ENCODE measurements at regions not wholly inside any gene's neighbourhood (a gene's known extent, or its start where the extent isn't known, plus 50 kb on each side); places are given as distances from the start of the nearest gene placed in this dataset.

DNA sequence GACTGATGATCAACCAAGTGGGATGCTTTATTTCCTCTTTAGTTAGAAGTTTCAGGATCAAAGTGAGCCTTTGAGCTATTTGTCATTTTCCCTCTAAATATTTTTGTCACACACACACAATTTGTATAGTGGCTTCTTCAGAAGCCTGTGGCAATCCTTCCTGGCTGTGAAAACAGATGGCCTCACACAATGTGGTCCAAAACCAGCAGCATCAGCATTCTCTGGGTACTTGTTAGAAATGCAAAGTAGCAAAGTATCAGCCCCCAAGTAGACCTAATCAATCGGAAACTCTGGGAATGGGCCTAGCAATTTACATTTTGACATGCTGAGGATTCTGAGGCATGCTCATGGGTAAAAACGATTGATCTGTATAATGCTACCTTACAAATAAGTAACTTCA is 115.9 kb downstream of the PAX1 start:
- TF ChIP-seq, protein P1, sequence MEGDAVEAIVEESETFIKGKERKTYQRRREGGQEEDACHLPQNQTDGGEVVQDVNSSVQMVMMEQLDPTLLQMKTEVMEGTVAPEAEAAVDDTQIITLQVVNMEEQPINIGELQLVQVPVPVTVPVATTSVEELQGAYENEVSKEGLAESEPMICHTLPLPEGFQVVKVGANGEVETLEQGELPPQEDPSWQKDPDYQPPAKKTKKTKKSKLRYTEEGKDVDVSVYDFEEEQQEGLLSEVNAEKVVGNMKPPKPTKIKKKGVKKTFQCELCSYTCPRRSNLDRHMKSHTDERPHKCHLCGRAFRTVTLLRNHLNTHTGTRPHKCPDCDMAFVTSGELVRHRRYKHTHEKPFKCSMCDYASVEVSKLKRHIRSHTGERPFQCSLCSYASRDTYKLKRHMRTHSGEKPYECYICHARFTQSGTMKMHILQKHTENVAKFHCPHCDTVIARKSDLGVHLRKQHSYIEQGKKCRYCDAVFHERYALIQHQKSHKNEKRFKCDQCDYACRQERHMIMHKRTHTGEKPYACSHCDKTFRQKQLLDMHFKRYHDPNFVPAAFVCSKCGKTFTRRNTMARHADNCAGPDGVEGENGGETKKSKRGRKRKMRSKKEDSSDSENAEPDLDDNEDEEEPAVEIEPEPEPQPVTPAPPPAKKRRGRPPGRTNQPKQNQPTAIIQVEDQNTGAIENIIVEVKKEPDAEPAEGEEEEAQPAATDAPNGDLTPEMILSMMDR (IDR thresholded peaks at IDR 0.05; ENCODE audit: insufficient read depth, low read length), result no peak
- no peak for TF ChIP-seq SPI1 (IDR thresholded peaks at IDR 0.05; ENCODE audit: borderline replicate concordance, low read depth)
- TF ChIP-seq, protein P2, sequence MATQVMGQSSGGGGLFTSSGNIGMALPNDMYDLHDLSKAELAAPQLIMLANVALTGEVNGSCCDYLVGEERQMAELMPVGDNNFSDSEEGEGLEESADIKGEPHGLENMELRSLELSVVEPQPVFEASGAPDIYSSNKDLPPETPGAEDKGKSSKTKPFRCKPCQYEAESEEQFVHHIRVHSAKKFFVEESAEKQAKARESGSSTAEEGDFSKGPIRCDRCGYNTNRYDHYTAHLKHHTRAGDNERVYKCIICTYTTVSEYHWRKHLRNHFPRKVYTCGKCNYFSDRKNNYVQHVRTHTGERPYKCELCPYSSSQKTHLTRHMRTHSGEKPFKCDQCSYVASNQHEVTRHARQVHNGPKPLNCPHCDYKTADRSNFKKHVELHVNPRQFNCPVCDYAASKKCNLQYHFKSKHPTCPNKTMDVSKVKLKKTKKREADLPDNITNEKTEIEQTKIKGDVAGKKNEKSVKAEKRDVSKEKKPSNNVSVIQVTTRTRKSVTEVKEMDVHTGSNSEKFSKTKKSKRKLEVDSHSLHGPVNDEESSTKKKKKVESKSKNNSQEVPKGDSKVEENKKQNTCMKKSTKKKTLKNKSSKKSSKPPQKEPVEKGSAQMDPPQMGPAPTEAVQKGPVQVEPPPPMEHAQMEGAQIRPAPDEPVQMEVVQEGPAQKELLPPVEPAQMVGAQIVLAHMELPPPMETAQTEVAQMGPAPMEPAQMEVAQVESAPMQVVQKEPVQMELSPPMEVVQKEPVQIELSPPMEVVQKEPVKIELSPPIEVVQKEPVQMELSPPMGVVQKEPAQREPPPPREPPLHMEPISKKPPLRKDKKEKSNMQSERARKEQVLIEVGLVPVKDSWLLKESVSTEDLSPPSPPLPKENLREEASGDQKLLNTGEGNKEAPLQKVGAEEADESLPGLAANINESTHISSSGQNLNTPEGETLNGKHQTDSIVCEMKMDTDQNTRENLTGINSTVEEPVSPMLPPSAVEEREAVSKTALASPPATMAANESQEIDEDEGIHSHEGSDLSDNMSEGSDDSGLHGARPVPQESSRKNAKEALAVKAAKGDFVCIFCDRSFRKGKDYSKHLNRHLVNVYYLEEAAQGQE (IDR thresholded peaks at IDR 0.05; ENCODE audit: insufficient replicate concordance, low read depth), result no peak
- DNase-seq (ENCODE audit: low read depth in 1 of 2, low spot score in 1 of 2), result no peak
- H3K4me3 ChIP-seq (replicated peaks; ENCODE audit: insufficient read depth, low read length), result no peak overlapping the region
- H3K27ac ChIP-seq (replicated peaks), result no peak overlapping the region
- H3K27me3 ChIP-seq (ENCODE audit: insufficient read depth, poor library complexity, severe bottlenecking), result no peaks in the 10 kb centered on the region

DNA sequence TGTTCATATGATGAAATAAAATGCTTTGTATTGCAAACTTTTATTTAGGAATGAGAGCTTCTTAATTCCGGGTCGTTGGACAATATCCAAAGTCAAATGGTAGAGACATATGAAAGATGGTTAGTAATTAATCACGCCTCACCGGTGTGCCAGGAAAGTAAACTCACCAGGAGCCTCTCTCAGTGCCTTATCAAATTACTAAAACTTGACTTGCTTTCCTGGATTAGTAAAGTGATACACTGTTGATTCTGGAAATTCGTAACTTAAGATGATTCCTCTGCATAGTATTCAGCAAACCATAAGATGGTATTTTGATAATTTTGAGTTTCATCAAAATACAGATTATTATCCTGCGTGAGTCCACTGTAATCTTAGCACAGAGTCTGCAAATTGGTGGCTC is 115.2 kb downstream of the PAX1 start:
- no peak overlapping the region for H3K4me3 ChIP-seq (replicated peaks; ENCODE audit: insufficient read depth, low read length)
- DNase-seq (ENCODE audit: low read depth in 1 of 2, low spot score in 1 of 2), result no peak
- H3K27ac ChIP-seq (replicated peaks), result no peak overlapping the region

DNA sequence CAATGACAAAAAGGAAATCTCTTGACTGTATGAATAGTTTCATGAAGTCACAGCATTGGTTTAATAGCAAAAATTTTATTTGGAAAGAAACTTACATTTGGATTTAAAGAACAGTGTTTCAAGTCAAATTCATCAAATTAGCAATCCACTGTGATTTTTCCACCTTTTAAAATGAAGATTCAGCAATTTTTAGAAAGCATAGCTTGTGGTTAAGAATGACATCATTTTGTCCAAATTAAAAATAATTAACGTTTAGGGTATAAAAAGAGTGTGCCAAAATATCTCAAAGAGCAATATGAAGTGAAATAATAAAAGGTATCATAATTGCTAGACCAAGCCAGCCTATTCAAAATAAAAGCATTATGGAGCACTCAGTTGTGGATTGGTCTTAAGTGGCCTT is 114.6 kb downstream of the PAX1 start:
- Histone ChIP-seq H3K27ac (replicated peaks) (no peak overlapping the region), H3K27me3 (ENCODE audit: insufficient read depth, poor library complexity, severe bottlenecking) (no peaks in the 10 kb centered on the region), H3K4me3 (replicated peaks; ENCODE audit: insufficient read depth, low read length) (no peak overlapping the region)
- TF ChIP-seq POLR2AphosphoS5 (IDR thresholded peaks at IDR 0.05; ENCODE audit: low read depth) (no peak), GABPA (IDR thresholded peaks at IDR 0.05; ENCODE audit: low read depth) (no peak), SPI1 (IDR thresholded peaks at IDR 0.05; ENCODE audit: borderline replicate concordance, low read depth) (no peak)
- TF ChIP-seq, protein P2 (IDR thresholded peaks at IDR 0.05; ENCODE audit: insufficient replicate concordance, low read depth), result no peak
- TF ChIP-seq, protein P1 (IDR thresholded peaks at IDR 0.05; ENCODE audit: insufficient read depth, low read length), result no peak
- no peak for DNase-seq (ENCODE audit: low read depth in 1 of 2, low spot score in 1 of 2)

More for the DNA sequence above, 115.2 kb downstream of the PAX1 start:
- no peak for TF ChIP-seq POLR2AphosphoS5 (IDR thresholded peaks at IDR 0.05; ENCODE audit: low read depth)
- TF ChIP-seq, protein P2 (IDR thresholded peaks at IDR 0.05; ENCODE audit: insufficient replicate concordance, low read depth), result no peak
- TF ChIP-seq, protein P1 (IDR thresholded peaks at IDR 0.05; ENCODE audit: insufficient read depth, low read length), result no peak
- TF ChIP-seq SPI1 (IDR thresholded peaks at IDR 0.05; ENCODE audit: borderline replicate concordance, low read depth), result no peak
- no peak for TF ChIP-seq GABPA (IDR thresholded peaks at IDR 0.05; ENCODE audit: low read depth)
- H3K27me3 ChIP-seq (ENCODE audit: insufficient read depth, poor library complexity, severe bottlenecking), result no peaks in the 10 kb centered on the region

All from HL-60 (cell line).